Psoas muscle (tissue), 7 donors: ENCODE measurements at regions not wholly inside any gene's neighbourhood (a gene's known extent, or its start where the extent isn't known, plus 50 kb on each side); places are given as distances from the start of the nearest gene placed in this dataset.

Source experiments
- ATAC-seq, 4 donors: fragments of 200-7000 bp; cut with Tn5 transposase; one replicate each; pipeline ENCODE4 v1.9.1; 2020; ENCODE audit warnings: moderate library complexity in 3 of 4, mild to moderate bottlenecking in 2 of 4
- DNase-seq, 2 donors: peaks; one replicate each; pipeline ENCODE4 v3.0.0-alpha.2; 2020
- H3K27ac ChIP-seq: fragments of 200-600 bp; one replicate; pipeline ENCODE4 v1.8.0; 2022
- H3K27me3 ChIP-seq, 3 donors: fragments of 200-600 bp in 1 of 3; one replicate each; pipeline versions ENCODE4 v1.6.1 to v1.8.0; 2013 to 2022; ENCODE audit warnings: low read length in 2 of 3, mild to moderate bottlenecking in 2 of 3, moderate library complexity in 1 of 3; ENCODE audit not compliant: insufficient read depth in 3 of 3
- H3K36me3 ChIP-seq, 2 donors: fragments of 200-600 bp in 1 of 2; one replicate each; pipeline versions ENCODE4 v1.6.1 to v1.8.0; 2013 to 2022; ENCODE audit warnings: low read depth in 1 of 2, mild to moderate bottlenecking in 1 of 2, moderate library complexity in 1 of 2; ENCODE audit not compliant: insufficient read depth in 1 of 2
- H3K4me1 ChIP-seq: fragments of 200-600 bp; one replicate; pipeline ENCODE4 v1.8.0; 2022
- H3K4me3 ChIP-seq: fragments of 200-600 bp; one replicate; pipeline ENCODE4 v1.8.0; 2022; ENCODE audit warnings: mild to moderate bottlenecking
- H3K9me3 ChIP-seq: fragments of 200-600 bp; one replicate; pipeline ENCODE4 v1.8.0; 2022
- WGBS, 3 donors: extraction: QIAGEN DNeasy Blood & Tissue Kit; methylation state at CpG; one replicate each; pipeline versions ENCODE4 v1.1.6 to v1.1.7; 2013; 5-methylcytosine and 5-hydroxymethylcytosine counted together
- intact Hi-C, 2 donors: fragments of 100-400 bp; cut with DNase I; formaldehyde crosslinking; loops; one replicate each; pipeline versions ENCODE4 v1.11.0 to v1.14.2; 2022
- TF ChIP-seq, protein P1 (sequence below): fragments of 200-600 bp; IDR thresholded peaks from one replicate; pipeline ENCODE4 v1.8.0; 2022; ENCODE audit warnings: antibody characterized with exemption
- donor health status: healthy with polysubstance abuse.
- donor health status: DM: no; HTN: no; CAD: no; lungs with moderate emphysema.
- donor health status: Bipolar disorder and iron deficiency.
- donor health status: healthy.
- donor health status: DM: yes; HTN: yes; CAD: no.
- donor health status: DM: no; HTN: no; CAD: no.
- donor health status: DM: yes; HTN: yes; CAD: no.

DNA sequence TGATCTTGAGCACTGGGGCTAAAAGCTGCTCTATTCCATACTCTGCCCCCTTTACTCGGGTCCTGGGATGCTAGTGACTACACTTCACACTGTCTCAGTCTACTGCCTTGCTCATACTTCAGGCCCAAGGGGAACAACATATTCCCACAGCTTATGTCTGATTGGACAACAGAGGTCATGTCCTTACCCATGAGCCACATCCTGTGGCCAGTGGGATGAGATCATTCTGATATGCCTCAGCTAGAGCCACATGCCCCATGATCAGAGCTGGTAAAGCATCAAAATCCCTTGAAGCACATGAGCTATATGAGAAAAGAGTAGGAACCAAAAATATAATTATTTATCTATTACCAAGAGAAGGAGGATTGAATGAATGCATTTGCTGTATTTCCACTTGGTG, 290.1 kb upstream of the TSHZ3 start:
- TF ChIP-seq, protein P1, sequence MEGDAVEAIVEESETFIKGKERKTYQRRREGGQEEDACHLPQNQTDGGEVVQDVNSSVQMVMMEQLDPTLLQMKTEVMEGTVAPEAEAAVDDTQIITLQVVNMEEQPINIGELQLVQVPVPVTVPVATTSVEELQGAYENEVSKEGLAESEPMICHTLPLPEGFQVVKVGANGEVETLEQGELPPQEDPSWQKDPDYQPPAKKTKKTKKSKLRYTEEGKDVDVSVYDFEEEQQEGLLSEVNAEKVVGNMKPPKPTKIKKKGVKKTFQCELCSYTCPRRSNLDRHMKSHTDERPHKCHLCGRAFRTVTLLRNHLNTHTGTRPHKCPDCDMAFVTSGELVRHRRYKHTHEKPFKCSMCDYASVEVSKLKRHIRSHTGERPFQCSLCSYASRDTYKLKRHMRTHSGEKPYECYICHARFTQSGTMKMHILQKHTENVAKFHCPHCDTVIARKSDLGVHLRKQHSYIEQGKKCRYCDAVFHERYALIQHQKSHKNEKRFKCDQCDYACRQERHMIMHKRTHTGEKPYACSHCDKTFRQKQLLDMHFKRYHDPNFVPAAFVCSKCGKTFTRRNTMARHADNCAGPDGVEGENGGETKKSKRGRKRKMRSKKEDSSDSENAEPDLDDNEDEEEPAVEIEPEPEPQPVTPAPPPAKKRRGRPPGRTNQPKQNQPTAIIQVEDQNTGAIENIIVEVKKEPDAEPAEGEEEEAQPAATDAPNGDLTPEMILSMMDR, result no peak
- intact Hi-C loops, result no loop called here
- no peaks in the 10 kb centered on the region for H3K9me3 ChIP-seq
- no peaks in the 10 kb centered on the region for H3K36me3 ChIP-seq
- H3K27ac ChIP-seq, result no peak overlapping the region
- no peak for DNase-seq
- no peak for ATAC-seq
- H3K27me3 ChIP-seq, result peaks cover 0 to 4% (median 0%) of the 10 kb centered on the region in 3 donors
- H3K4me1 ChIP-seq, result no peaks in the 10 kb centered on the region
- 67 to 72% (median 72%) methylated on average over 1 of the region's 1 CpG for WGBS, 3 donors
- H3K4me3 ChIP-seq, result no peak overlapping the region

- Histone ChIP-seq H3K27me3 (peaks cover 0 to 3% (median 0%) of the 10 kb centered on the region in 3 donors), H3K4me3 (no peak overlapping the region), H3K4me1 (no peaks in the 10 kb centered on the region), H3K36me3 (no peaks in the 10 kb centered on the region), H3K9me3 (peaks cover 4% of the 10 kb centered on the region), H3K27ac (no peak overlapping the region)
- intact Hi-C loops, result no loop called here
- TF ChIP-seq, protein P1, result no peak
- no peak for ATAC-seq
- WGBS, 3 donors, result 40 to 56% (median 51%) methylated on average over 2 of the region's 2 CpGs
- DNase-seq, result no peak
These were observed 292.4 kb upstream of the TSHZ3 start for GRCh38 chr19:31641591-31641990.

- DNase-seq (no peak), ATAC-seq (no peak)
- Histone ChIP-seq H3K4me1 (no peaks in the 10 kb centered on the region), H3K36me3 (no peaks in the 10 kb centered on the region), H3K4me3 (no peak overlapping the region), H3K27me3 (no peaks in the 10 kb centered on the region), H3K9me3 (peaks cover 4% of the 10 kb centered on the region), H3K27ac (no peak overlapping the region)
- TF ChIP-seq, protein P1, result no peak
- WGBS, 3 donors, result 76 to 81% (median 80%) methylated on average over 9 of the region's 9 CpGs
- intact Hi-C loops, result no loop called here
These were observed 299.1 kb upstream of the TSHZ3 start for GRCh38 chr19:31648347-31648746.

DNA sequence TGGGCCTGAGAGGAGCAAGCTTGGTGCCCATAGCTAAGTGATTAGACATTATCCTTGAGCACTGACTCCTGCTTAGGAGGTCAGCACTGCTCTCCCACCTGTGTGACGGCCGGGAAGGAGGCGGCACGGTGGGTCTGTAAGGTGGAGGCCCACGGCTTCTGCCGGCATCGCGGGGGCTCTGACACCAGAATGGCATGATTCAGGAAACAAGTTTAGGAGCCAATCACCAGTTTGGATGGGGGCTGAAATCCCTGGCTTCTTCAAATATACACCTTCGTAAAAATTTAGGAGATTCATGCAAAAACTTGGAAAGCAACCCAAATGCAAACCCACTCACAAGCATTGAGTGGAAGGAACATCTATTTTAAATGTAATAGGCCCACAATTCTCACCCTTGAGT, 307.3 kb upstream of the TSHZ3 start:
- Histone ChIP-seq H3K9me3 (no peaks in the 10 kb centered on the region), H3K27me3 (no peaks in the 10 kb centered on the region), H3K4me3 (no peak overlapping the region), H3K36me3 (no peaks in the 10 kb centered on the region), H3K27ac (no peak overlapping the region), H3K4me1 (no peaks in the 10 kb centered on the region)
- 90 to 93% (median 92%) methylated on average over 9 of the region's 9 CpGs for WGBS, 3 donors
- intact Hi-C loops, result no loop called here
- DNase-seq, result no peak
- ATAC-seq, result no peak
- TF ChIP-seq, protein P1, result no peak
